ENCODE measurements at regions not wholly inside any gene's neighbourhood (a gene's known extent, or its start where the extent isn't known, plus 50 kb on each side); places are given as distances from the start of the nearest gene placed in this dataset.

GRCh38 chr6:14927398-14927797, 318.5 kb upstream of the JARID2 start:
- DNase-seq, result no peak

- no peak for DNase-seq
Observed at GRCh38 chr6:14929291-14929690, 316.6 kb upstream of the JARID2 start.

- DNase-seq, result no peak
Observed at GRCh38 chr6:14930366-14930989, 315.4 kb upstream of the JARID2 start.

- no peak for DNase-seq
Observed at GRCh38 chr6:14932485-14933182, 313.2 kb upstream of the JARID2 start.

GRCh38 chr6:14933183-14933544, 312.7 kb upstream of the JARID2 start:
- DNase-seq, result no peak

GRCh38 chr6:14934013-14934412, 311.9 kb upstream of the JARID2 start:
- no peak for DNase-seq

GRCh38 chr6:14934844-14935243, 311.0 kb upstream of the JARID2 start:
- no peak for DNase-seq

GRCh38 chr6:14936861-14937260, 309.0 kb upstream of the JARID2 start:
- no peak for DNase-seq

GRCh38 chr6:14943116-14943515, 302.8 kb upstream of the JARID2 start:
- no peak for DNase-seq

GRCh38 chr6:14944593-14944992, 301.3 kb upstream of the JARID2 start:
- DNase-seq, result no peak

- no peak for DNase-seq
Observed at GRCh38 chr6:14945461-14946185, 300.2 kb upstream of the JARID2 start.

- DNase-seq, result no peak
Observed at GRCh38 chr6:14946753-14947152, 299.1 kb upstream of the JARID2 start.

- DNase-seq, result peak; percentile 19
Observed at GRCh38 chr6:14948586-14949245, 297.2 kb upstream of the JARID2 start.

GRCh38 chr6:14950103-14950969, 295.5 kb upstream of the JARID2 start:
- DNase-seq, result no peak

GRCh38 chr6:14950970-14951276, 294.9 kb upstream of the JARID2 start:
- DNase-seq, result no peak

- no peak for DNase-seq
Observed at GRCh38 chr6:14951704-14952103, 294.2 kb upstream of the JARID2 start.

- DNase-seq, result no peak
Observed at GRCh38 chr6:14953836-14954235, 292.0 kb upstream of the JARID2 start.

GRCh38 chr6:14957355-14958059, 288.4 kb upstream of the JARID2 start:
- DNase-seq, result no peak

- DNase-seq, result no peak
Observed at GRCh38 chr6:14959324-14959885, 286.5 kb upstream of the JARID2 start.

- DNase-seq, result no peak
Observed at GRCh38 chr6:14964556-14965270, 281.2 kb upstream of the JARID2 start.

GRCh38 chr6:14965424-14966075, 280.3 kb upstream of the JARID2 start:
- DNase-seq, result no peak
